Panc1 (cell line): ENCODE measurements at regions not wholly inside any gene's neighbourhood (a gene's known extent, or its start where the extent isn't known, plus 50 kb on each side); places are given as distances from the start of the nearest gene placed in this dataset.

Experiments used
- ATAC-seq: fragments of 200-7000 bp; cut with Tn5 transposase; 2 replicates; pipeline ENCODE4 v1.9.1; 2020; ENCODE audit warnings: mild to moderate bottlenecking, moderate library complexity
- BruUV-seq: library from RNA; stranded (reverse); fragments of 400-500 nt; replicated peaks from 2 replicates; lab custom pipeline; 2021; lab: Mats Ljungman, UMichigan
- CTCF ChIA-PET: fragments of 300-600 bp; sonication (Branson Sonifier 250); formaldehyde crosslinking; loops from one replicate; lab custom pipeline; 2022; ENCODE audit warnings: antibody characterized with exemption; lab: Charles Lee
- POLR2A ChIA-PET: fragments of 300-600 bp; sonication (Branson Sonifier 250); formaldehyde crosslinking; loops from one replicate; lab custom pipeline; 2022; ENCODE audit warnings: antibody characterized with exemption; lab: Charles Lee
- DNase-seq: peaks from one replicate; pipeline ENCODE4 v3.0.0-alpha.2; 2010; ENCODE audit warnings: low read depth, low spot score
- H3K27ac ChIP-seq: 2 replicates; pipeline ENCODE4 v1.5.1; 2011; ENCODE audit warnings: mild to moderate bottlenecking, low read length, inconsistent platforms
- H3K27me3 ChIP-seq: fragments of 200-500 bp; sonication (Bioruptor generic); 2 replicates; pipeline ENCODE4 v1.6.0; 2014; ENCODE audit warnings: low read length, inconsistent platforms; ENCODE audit not compliant: control insufficient read depth, insufficient read depth
- H3K36me3 ChIP-seq: fragments of 200-500 bp; sonication (Bioruptor generic); 2 replicates; pipeline ENCODE4 v1.5.1; 2014; ENCODE audit warnings: inconsistent platforms, mild to moderate bottlenecking, low read length, moderate library complexity; ENCODE audit not compliant: control insufficient read depth, insufficient read depth
- H3K4me1 ChIP-seq: 2 replicates; pipeline ENCODE4 v1.5.1; 2011; ENCODE audit warnings: inconsistent platforms, mild to moderate bottlenecking, low read length, moderate library complexity; ENCODE audit not compliant: control insufficient read depth, insufficient read depth
- H3K4me3 ChIP-seq, 2 experiments: 2 replicates each; pipeline ENCODE4 v1.5.1; 2011 to 2012; ENCODE audit warnings: low read depth in 2 of 2, low read length in 2 of 2, mild to moderate bottlenecking in 2 of 2, inconsistent platforms in 1 of 2, moderate library complexity in 1 of 2
- H3K9me3 ChIP-seq: fragments of 200-500 bp; sonication (Bioruptor generic); 2 replicates; pipeline ENCODE4 v1.5.1; 2014; ENCODE audit warnings: low read depth, mild to moderate bottlenecking, inconsistent platforms, low read length, moderate library complexity; ENCODE audit not compliant: control insufficient read depth, insufficient read depth
- POLR2AphosphoS5 ChIP-seq: IDR thresholded peaks from 2 replicates; pipeline ENCODE4 v1.6.1; 2012; ENCODE audit warnings: mild to moderate bottlenecking, low read depth, low read length, moderate library complexity
- SIN3A ChIP-seq: IDR thresholded peaks from 2 replicates; pipeline ENCODE4 v1.6.1; 2012; ENCODE audit warnings: low read depth, mild to moderate bottlenecking, low read length, moderate library complexity, borderline replicate concordance; ENCODE audit not compliant: insufficient read depth
- TCF7L2 ChIP-seq: IDR thresholded peaks from 2 replicates; pipeline ENCODE4 v1.6.1; 2011; ENCODE audit warnings: mild to moderate bottlenecking, low read depth, low read length, inconsistent platforms
- in situ Hi-C: cut with HindIII; loops from 2 replicates; pipeline ENCODE4 v1.10.0; 2016; ENCODE audit warnings: low sequenced_read_pairs, low pct_unique_long_range_greater_than_20kb
- intact Hi-C: fragments of 100-400 bp; cut with micrococcal nuclease; formaldehyde crosslinking; loops from one replicate; pipeline ENCODE4 v1.10.0; 2022; ENCODE audit not compliant: unreplicated experiment
- TF ChIP-seq, protein P1 (sequence below): fragments of 450-650 bp; IDR thresholded peaks from 2 replicates; pipeline ENCODE4 v1.5.1; 2017; ENCODE audit warnings: mild to moderate bottlenecking
- TF ChIP-seq, protein P2 (sequence below), 2 experiments: IDR thresholded peaks; 2 replicates each; pipeline ENCODE4 v1.6.1; 2011 to 2012; ENCODE audit warnings: low read depth in 2 of 2, control low read depth in 1 of 2, low read length in 1 of 2, mild to moderate bottlenecking in 1 of 2, moderate library complexity in 1 of 2; ENCODE audit not compliant: insufficient read depth in 1 of 2

DNA sequence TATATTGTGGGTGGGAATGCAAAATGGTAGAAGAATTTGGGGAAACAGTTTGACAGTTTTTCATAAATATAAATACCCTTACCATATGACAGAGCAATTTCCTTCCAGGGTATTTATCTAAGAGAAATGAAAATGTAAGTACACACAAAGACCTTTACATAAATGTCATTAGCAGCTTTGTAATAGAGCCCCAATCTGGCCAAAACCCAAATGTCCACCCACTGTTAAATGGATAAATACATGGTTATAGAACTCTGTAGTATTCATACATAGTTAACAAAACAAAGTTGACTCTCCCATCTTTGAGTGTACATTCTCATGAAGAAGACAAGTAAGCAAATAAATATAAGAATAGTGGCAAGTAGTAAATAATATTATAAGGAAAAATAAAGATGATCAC is 514.8 kb upstream of the NOX3 start:
- no peaks in the 10 kb centered on the region for H3K4me1 ChIP-seq
- ChIA-PET POLR2A (no interaction called here), CTCF (no interaction called here)
- no peaks in the 10 kb centered on the region for H3K9me3 ChIP-seq
- H3K27ac ChIP-seq = no peak overlapping the region
- TF ChIP-seq SIN3A (no peak), POLR2AphosphoS5 (no peak), TCF7L2 (no peak)
- TF ChIP-seq, protein P1, sequence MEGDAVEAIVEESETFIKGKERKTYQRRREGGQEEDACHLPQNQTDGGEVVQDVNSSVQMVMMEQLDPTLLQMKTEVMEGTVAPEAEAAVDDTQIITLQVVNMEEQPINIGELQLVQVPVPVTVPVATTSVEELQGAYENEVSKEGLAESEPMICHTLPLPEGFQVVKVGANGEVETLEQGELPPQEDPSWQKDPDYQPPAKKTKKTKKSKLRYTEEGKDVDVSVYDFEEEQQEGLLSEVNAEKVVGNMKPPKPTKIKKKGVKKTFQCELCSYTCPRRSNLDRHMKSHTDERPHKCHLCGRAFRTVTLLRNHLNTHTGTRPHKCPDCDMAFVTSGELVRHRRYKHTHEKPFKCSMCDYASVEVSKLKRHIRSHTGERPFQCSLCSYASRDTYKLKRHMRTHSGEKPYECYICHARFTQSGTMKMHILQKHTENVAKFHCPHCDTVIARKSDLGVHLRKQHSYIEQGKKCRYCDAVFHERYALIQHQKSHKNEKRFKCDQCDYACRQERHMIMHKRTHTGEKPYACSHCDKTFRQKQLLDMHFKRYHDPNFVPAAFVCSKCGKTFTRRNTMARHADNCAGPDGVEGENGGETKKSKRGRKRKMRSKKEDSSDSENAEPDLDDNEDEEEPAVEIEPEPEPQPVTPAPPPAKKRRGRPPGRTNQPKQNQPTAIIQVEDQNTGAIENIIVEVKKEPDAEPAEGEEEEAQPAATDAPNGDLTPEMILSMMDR = no peak
- TF ChIP-seq, protein P2, sequence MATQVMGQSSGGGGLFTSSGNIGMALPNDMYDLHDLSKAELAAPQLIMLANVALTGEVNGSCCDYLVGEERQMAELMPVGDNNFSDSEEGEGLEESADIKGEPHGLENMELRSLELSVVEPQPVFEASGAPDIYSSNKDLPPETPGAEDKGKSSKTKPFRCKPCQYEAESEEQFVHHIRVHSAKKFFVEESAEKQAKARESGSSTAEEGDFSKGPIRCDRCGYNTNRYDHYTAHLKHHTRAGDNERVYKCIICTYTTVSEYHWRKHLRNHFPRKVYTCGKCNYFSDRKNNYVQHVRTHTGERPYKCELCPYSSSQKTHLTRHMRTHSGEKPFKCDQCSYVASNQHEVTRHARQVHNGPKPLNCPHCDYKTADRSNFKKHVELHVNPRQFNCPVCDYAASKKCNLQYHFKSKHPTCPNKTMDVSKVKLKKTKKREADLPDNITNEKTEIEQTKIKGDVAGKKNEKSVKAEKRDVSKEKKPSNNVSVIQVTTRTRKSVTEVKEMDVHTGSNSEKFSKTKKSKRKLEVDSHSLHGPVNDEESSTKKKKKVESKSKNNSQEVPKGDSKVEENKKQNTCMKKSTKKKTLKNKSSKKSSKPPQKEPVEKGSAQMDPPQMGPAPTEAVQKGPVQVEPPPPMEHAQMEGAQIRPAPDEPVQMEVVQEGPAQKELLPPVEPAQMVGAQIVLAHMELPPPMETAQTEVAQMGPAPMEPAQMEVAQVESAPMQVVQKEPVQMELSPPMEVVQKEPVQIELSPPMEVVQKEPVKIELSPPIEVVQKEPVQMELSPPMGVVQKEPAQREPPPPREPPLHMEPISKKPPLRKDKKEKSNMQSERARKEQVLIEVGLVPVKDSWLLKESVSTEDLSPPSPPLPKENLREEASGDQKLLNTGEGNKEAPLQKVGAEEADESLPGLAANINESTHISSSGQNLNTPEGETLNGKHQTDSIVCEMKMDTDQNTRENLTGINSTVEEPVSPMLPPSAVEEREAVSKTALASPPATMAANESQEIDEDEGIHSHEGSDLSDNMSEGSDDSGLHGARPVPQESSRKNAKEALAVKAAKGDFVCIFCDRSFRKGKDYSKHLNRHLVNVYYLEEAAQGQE (IDR thresholded peaks at IDR 0.05; ENCODE audit: insufficient read depth in 1 of 2, low read depth in 2 of 2, low read length in 1 of 2) = no peak
- H3K36me3 ChIP-seq = no peaks in the 10 kb centered on the region
- ATAC-seq (no peak), DNase-seq (no peak)
- intact Hi-C loops (no loop called here), in situ Hi-C loops (no loop called here)
- no TSS peak for BruUV-seq
- no peak overlapping the region for H3K4me3 ChIP-seq
- no peaks in the 10 kb centered on the region for H3K27me3 ChIP-seq

DNA sequence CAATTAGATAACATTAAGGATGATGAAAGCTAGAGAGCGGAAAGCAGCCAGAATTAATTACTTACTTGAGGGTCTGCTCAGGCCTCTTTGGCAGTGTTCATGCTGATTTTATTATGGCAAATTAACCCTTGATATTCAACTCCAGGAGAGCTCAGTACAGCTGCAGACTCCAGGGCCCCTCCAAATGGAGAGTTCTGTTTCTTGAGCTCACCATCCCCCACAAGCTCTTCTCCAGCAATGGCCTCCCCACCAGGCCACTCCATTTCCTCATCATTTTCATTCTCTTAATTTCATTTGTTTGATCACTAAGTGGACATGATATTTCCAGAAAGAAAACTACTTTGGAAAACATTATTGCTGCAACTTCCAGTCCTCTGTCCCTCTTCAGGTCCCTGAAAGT is 513.3 kb upstream of the NOX3 start:
- TF ChIP-seq TCF7L2 (no peak), POLR2AphosphoS5 (no peak), SIN3A (no peak)
- TF ChIP-seq, protein P1 = no peak
- TF ChIP-seq, protein P2 (IDR thresholded peaks at IDR 0.05; ENCODE audit: insufficient read depth in 1 of 2, low read depth in 2 of 2, low read length in 1 of 2) = no peak
- ATAC-seq = no peak
- CTCF ChIA-PET = no interaction called here
- in situ Hi-C loops (no loop called here), intact Hi-C loops (no loop called here)
- Histone ChIP-seq H3K36me3 (no peaks in the 10 kb centered on the region), H3K4me1 (no peaks in the 10 kb centered on the region), H3K4me3 (no peak overlapping the region), H3K27ac (no peak overlapping the region), H3K9me3 (no peaks in the 10 kb centered on the region), H3K27me3 (no peaks in the 10 kb centered on the region)
- no TSS peak for BruUV-seq
- POLR2A ChIA-PET = no interaction called here
- DNase-seq = no peak
